Neutrophil (primary cell): ENCODE measurements at regions not wholly inside any gene's neighbourhood (a gene's known extent, or its start where the extent isn't known, plus 50 kb on each side); places are given as distances from the start of the nearest gene placed in this dataset.

Experiments
- H3K27ac ChIP-seq: fragments of 200-600 bp; sonication (generic); 2 replicates; pipeline ENCODE4 v1.5.1; 2016; ENCODE audit warnings: mild to moderate bottlenecking, moderate library complexity
- H3K27me3 ChIP-seq: fragments of 200-600 bp; sonication (generic); 2 replicates; pipeline ENCODE4 v1.6.0; 2016; ENCODE audit warnings: mild to moderate bottlenecking
- H3K36me3 ChIP-seq: fragments of 200-600 bp; sonication (generic); 2 replicates; pipeline ENCODE4 v1.5.1; 2017
- H3K4me1 ChIP-seq, 2 experiments: fragments of 200-600 bp in 1 of 2; sonication (generic) in 1 of 2; 1 replicate in 1 of 2; 2 replicates in 1 of 2; pipeline versions ENCODE4 v1.5.1 to v1.6.1; 2013 to 2016; ENCODE audit warnings: low read depth in 1 of 2, low read length in 1 of 2, mild to moderate bottlenecking in 1 of 2, moderate library complexity in 1 of 2; ENCODE audit not compliant: control insufficient read depth in 1 of 2, insufficient read depth in 1 of 2
- H3K4me3 ChIP-seq, 2 experiments: fragments of 200-600 bp in 1 of 2; sonication (generic) in 1 of 2; 1 replicate in 1 of 2; 2 replicates in 1 of 2; pipeline ENCODE4 v1.5.1; 2013 to 2016; ENCODE audit warnings: low read depth in 1 of 2, low read length in 1 of 2, mild to moderate bottlenecking in 1 of 2, moderate library complexity in 1 of 2
- H3K9me3 ChIP-seq: fragments of 200-600 bp; sonication (generic); 2 replicates; pipeline ENCODE4 v1.5.1; 2016
- TF ChIP-seq, protein P1 (sequence below): fragments of 200-600 bp; sonication (generic); IDR thresholded peaks from 2 replicates; pipeline ENCODE4 v1.5.1; 2016; ENCODE audit warnings: antibody characterized with exemption

DNA sequence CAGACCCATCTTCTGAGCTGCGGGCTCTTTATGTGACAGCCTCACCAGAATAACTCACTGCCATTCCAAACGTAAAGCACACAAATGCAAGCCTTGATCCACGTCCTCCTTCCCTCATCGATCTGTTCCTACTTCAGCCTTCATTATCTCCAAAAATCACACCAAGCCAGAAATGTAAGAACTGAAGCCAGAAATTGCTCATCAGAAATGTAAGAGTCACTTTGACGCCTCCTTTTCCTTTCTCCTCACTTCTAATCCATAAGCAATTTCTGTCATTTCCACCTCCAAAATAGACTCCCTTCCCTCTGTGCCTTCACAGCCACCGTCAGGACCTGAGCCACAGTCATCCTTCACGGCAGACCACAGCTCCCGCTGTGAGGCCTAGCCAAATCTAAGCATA is 387.3 kb upstream of the B3GAT1 start:
- no peaks in the 10 kb centered on the region for H3K9me3 ChIP-seq
- no peak overlapping the region for H3K4me3 ChIP-seq
- TF ChIP-seq, protein P1, sequence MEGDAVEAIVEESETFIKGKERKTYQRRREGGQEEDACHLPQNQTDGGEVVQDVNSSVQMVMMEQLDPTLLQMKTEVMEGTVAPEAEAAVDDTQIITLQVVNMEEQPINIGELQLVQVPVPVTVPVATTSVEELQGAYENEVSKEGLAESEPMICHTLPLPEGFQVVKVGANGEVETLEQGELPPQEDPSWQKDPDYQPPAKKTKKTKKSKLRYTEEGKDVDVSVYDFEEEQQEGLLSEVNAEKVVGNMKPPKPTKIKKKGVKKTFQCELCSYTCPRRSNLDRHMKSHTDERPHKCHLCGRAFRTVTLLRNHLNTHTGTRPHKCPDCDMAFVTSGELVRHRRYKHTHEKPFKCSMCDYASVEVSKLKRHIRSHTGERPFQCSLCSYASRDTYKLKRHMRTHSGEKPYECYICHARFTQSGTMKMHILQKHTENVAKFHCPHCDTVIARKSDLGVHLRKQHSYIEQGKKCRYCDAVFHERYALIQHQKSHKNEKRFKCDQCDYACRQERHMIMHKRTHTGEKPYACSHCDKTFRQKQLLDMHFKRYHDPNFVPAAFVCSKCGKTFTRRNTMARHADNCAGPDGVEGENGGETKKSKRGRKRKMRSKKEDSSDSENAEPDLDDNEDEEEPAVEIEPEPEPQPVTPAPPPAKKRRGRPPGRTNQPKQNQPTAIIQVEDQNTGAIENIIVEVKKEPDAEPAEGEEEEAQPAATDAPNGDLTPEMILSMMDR, result no peak

DNA sequence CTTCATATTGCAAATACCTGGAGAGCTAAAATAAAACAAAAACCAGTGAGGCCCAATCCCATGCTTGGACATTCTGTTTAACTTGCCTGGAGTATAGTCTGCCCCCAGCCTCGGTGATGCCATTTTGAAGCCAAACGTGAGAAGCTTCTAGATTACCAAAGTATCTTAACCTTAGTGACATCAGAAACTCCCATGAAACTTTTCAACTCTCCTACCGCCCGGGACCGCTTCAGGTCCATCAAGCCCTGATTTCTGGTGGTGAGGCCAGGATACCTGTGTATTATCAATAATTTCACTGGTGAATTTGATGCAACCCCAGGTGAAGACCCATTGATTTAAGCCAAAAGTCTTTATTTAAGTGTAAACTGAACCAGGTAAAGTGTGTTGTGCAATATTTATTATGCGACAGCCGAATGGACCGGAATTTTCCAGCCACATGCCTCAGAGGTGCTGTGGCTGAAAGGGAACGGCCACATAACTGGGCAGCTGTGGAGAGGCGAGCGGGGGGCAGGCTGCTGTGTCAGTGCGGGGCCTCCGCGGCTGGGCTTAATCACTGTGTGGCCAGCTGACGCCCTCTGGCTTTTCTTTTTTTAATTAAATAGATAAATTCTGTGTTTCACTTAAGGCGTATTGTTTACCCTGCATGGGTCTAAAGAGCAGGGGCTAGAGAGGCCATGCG is 385.5 kb upstream of the B3GAT1 start:
- Histone ChIP-seq H3K4me1 (no peaks in the 10 kb centered on the region), H3K27me3 (peaks cover 5% of the 10 kb centered on the region), H3K36me3 (no peaks in the 10 kb centered on the region), H3K9me3 (no peaks in the 10 kb centered on the region), H3K27ac (no peak overlapping the region), H3K4me3 (no peak overlapping the region)
- TF ChIP-seq, protein P1, result no peak

More for the DNA sequence above, 387.3 kb upstream of the B3GAT1 start:
- H3K4me1 ChIP-seq, result no peaks in the 10 kb centered on the region
- no peaks in the 10 kb centered on the region for H3K36me3 ChIP-seq
- H3K27me3 ChIP-seq, result peaks cover 5% of the 10 kb centered on the region
- no peak overlapping the region for H3K27ac ChIP-seq

DNA sequence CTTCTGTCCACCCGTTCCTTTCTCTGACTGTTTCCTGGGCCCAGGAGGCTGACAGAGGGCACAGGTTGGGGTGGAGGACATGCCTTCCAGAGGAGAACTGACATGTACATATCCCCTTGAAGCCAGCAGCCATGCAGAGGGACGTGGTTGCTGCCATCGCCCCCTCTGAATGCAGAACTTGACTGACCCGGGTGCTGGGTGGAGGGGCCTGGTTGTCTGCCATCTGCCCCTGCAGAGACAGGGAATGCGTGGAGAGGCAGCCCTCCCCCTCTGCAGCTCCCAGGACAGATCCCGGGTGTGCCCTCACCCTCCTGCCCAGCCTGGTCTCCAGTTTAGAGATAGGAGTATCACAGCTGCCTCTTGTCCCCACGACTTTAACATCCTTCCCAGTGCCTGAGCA is 383.0 kb upstream of the B3GAT1 start:
- no peaks in the 10 kb centered on the region for H3K4me1 ChIP-seq
- H3K36me3 ChIP-seq, result no peaks in the 10 kb centered on the region
- no peaks in the 10 kb centered on the region for H3K9me3 ChIP-seq
- no peaks in the 10 kb centered on the region for H3K27me3 ChIP-seq
- TF ChIP-seq, protein P1, result no peak
- H3K27ac ChIP-seq, result no peak overlapping the region
- H3K4me3 ChIP-seq, result no peak overlapping the region

DNA sequence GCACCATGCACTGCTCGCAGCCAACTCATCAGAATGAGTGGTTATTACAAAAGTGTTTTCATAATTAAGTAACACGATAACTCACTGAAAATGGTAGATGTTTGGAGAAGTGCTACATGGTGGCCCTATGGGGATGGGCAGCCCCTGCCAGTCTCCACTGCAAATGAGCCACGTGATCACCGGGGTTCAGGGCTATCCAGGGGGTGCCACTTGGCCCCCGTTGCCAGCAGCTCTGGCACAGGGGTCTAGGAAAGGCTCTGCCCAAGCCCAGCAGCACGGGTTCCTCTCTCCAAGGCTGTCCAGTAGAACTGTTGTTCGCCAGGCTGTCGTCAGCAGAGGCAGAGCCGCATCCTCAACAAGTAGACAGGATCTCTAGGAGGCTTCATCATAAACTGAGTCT is 382.1 kb upstream of the B3GAT1 start:
- H3K9me3 ChIP-seq, result no peaks in the 10 kb centered on the region
- no peaks in the 10 kb centered on the region for H3K27me3 ChIP-seq
- H3K4me1 ChIP-seq, result no peaks in the 10 kb centered on the region
- TF ChIP-seq, protein P1, result no peak
- no peaks in the 10 kb centered on the region for H3K36me3 ChIP-seq
- H3K4me3 ChIP-seq, result no peak overlapping the region
- H3K27ac ChIP-seq, result no peak overlapping the region

- no peaks in the 10 kb centered on the region for H3K4me1 ChIP-seq
- no peaks in the 10 kb centered on the region for H3K27me3 ChIP-seq
- no peak overlapping the region for H3K4me3 ChIP-seq
- H3K27ac ChIP-seq, result no peak overlapping the region
- TF ChIP-seq, protein P1, result no peak
- H3K36me3 ChIP-seq, result no peaks in the 10 kb centered on the region
- no peaks in the 10 kb centered on the region for H3K9me3 ChIP-seq
Measured at GRCh38 chr11:134792677-134793076, 380.6 kb upstream of the B3GAT1 start.

DNA sequence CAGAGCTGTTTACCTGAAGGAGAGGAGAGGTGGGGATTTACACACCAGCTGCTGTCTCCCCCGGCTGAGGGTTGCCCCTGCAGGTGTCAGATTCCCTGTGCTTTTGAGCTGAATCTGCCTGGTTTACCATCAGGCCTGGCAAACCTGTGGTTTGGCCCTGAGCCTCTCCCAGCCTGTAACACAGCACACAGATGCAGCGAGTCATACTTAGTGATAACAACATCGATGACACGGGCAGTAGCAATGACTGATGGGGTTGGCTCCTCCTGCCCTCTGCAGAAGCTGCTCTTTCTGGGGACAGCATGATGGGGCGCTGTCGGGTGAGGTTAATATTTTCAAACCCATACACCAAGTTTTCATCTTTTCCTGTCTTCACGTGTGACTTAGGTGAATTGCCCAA is 380.0 kb upstream of the B3GAT1 start:
- Histone ChIP-seq H3K27me3 (no peaks in the 10 kb centered on the region), H3K27ac (no peak overlapping the region), H3K9me3 (no peaks in the 10 kb centered on the region), H3K4me1 (no peaks in the 10 kb centered on the region), H3K36me3 (no peaks in the 10 kb centered on the region), H3K4me3 (no peak overlapping the region)
- TF ChIP-seq, protein P1, result no peak
